ENCODE measurements at regions not wholly inside any gene's neighbourhood (a gene's known extent, or its start where the extent isn't known, plus 50 kb on each side); places are given as distances from the start of the nearest gene placed in this dataset.

GRCh38 chr1:191358724-191359123 is 799.5 kb upstream of the RGS18 start:
- DNase-seq (ENCODE audit: insufficient read length, low spot score): no peak
- TF ChIP-seq TAF1 (IDR thresholded peaks at IDR 0.05; ENCODE audit: low read depth, low read length): no peak
- TF ChIP-seq POLR2AphosphoS5 (IDR thresholded peaks at IDR 0.05; ENCODE audit: low read depth, low read length): no peak
- FAIRE-seq: no peak

- FAIRE-seq (no peak), DNase-seq (ENCODE audit: insufficient read length, low spot score) (no peak)
- TF ChIP-seq TAF1 (IDR thresholded peaks at IDR 0.05; ENCODE audit: low read depth, low read length) (no peak), SPI1 (IDR thresholded peaks at IDR 0.05; ENCODE audit: low read depth, low read length) (no peak), PAX5 (IDR thresholded peaks at IDR 0.05; ENCODE audit: insufficient read depth, low read length, severe bottlenecking) (no peak), POLR2AphosphoS5 (IDR thresholded peaks at IDR 0.05; ENCODE audit: low read depth, low read length) (no peak)
Measured at GRCh38 chr1:191366686-191367085, 791.6 kb upstream of the RGS18 start.

- TF ChIP-seq POU2F2 (IDR thresholded peaks at IDR 0.05; ENCODE audit: low read depth, low read length) (no peak), SPI1 (IDR thresholded peaks at IDR 0.05; ENCODE audit: low read depth, low read length) (no peak), POLR2A (IDR thresholded peaks at IDR 0.05; ENCODE audit: low read depth, low read length) (no peak), POLR2AphosphoS5 (IDR thresholded peaks at IDR 0.05; ENCODE audit: low read depth, low read length) (no peak), PAX5 (IDR thresholded peaks at IDR 0.05; ENCODE audit: insufficient read depth, low read length, severe bottlenecking) (no peak), TAF1 (IDR thresholded peaks at IDR 0.05; ENCODE audit: low read depth, low read length) (no peak)
- no peak for FAIRE-seq
- DNase-seq (ENCODE audit: insufficient read length, low spot score): no peak
Measured at GRCh38 chr1:191368891-191369654, 789.2 kb upstream of the RGS18 start.

- DNase-seq (ENCODE audit: insufficient read length, low spot score) (no peak), FAIRE-seq (no peak)
- TF ChIP-seq POU2F2 (IDR thresholded peaks at IDR 0.05; ENCODE audit: low read depth, low read length) (no peak), POLR2AphosphoS5 (IDR thresholded peaks at IDR 0.05; ENCODE audit: low read depth, low read length) (no peak), TAF1 (IDR thresholded peaks at IDR 0.05; ENCODE audit: low read depth, low read length) (no peak), SPI1 (IDR thresholded peaks at IDR 0.05; ENCODE audit: low read depth, low read length) (no peak), PAX5 (IDR thresholded peaks at IDR 0.05; ENCODE audit: insufficient read depth, low read length, severe bottlenecking) (no peak), POLR2A (IDR thresholded peaks at IDR 0.05; ENCODE audit: low read depth, low read length) (no peak)
Measured at GRCh38 chr1:191371626-191372025, 786.6 kb upstream of the RGS18 start.

- DNase-seq (ENCODE audit: insufficient read length, low spot score) (no peak), FAIRE-seq (no peak)
- TF ChIP-seq TAF1 (IDR thresholded peaks at IDR 0.05; ENCODE audit: low read depth, low read length): no peak
- no peak for TF ChIP-seq POLR2A (IDR thresholded peaks at IDR 0.05; ENCODE audit: low read depth, low read length)
- TF ChIP-seq SPI1 (IDR thresholded peaks at IDR 0.05; ENCODE audit: low read depth, low read length): no peak
Measured at GRCh38 chr1:191388283-191388682, 770.0 kb upstream of the RGS18 start.

- TF ChIP-seq TAF1 (IDR thresholded peaks at IDR 0.05; ENCODE audit: low read depth, low read length) (no peak), PAX5 (IDR thresholded peaks at IDR 0.05; ENCODE audit: insufficient read depth, low read length, severe bottlenecking) (no peak), SPI1 (IDR thresholded peaks at IDR 0.05; ENCODE audit: low read depth, low read length) (no peak), POLR2A (IDR thresholded peaks at IDR 0.05; ENCODE audit: low read depth, low read length) (no peak), POLR2AphosphoS5 (IDR thresholded peaks at IDR 0.05; ENCODE audit: low read depth, low read length) (no peak), POU2F2 (IDR thresholded peaks at IDR 0.05; ENCODE audit: low read depth, low read length) (no peak)
- DNase-seq (ENCODE audit: insufficient read length, low spot score) (no peak), FAIRE-seq (no peak)
Measured at GRCh38 chr1:191396622-191397021, 761.6 kb upstream of the RGS18 start.

GRCh38 chr1:191398551-191398950 is 759.7 kb upstream of the RGS18 start:
- TF ChIP-seq SPI1 (IDR thresholded peaks at IDR 0.05; ENCODE audit: low read depth, low read length) (no peak), PAX5 (IDR thresholded peaks at IDR 0.05; ENCODE audit: insufficient read depth, low read length, severe bottlenecking) (no peak), TAF1 (IDR thresholded peaks at IDR 0.05; ENCODE audit: low read depth, low read length) (no peak)
- DNase-seq (ENCODE audit: insufficient read length, low spot score) (no peak), FAIRE-seq (no peak)

- TF ChIP-seq POLR2AphosphoS5 (IDR thresholded peaks at IDR 0.05; ENCODE audit: low read depth, low read length): no peak
- no peak for TF ChIP-seq POLR2A (IDR thresholded peaks at IDR 0.05; ENCODE audit: low read depth, low read length)
- DNase-seq (ENCODE audit: insufficient read length, low spot score) (no peak), FAIRE-seq (no peak)
Measured at GRCh38 chr1:191405417-191405816, 752.8 kb upstream of the RGS18 start.

GRCh38 chr1:191414981-191415640 is 743.2 kb upstream of the RGS18 start:
- FAIRE-seq: no peak
- DNase-seq (ENCODE audit: insufficient read length, low spot score): no peak
- TF ChIP-seq TAF1 (IDR thresholded peaks at IDR 0.05; ENCODE audit: low read depth, low read length) (no peak), POLR2AphosphoS5 (IDR thresholded peaks at IDR 0.05; ENCODE audit: low read depth, low read length) (no peak), POLR2A (IDR thresholded peaks at IDR 0.05; ENCODE audit: low read depth, low read length) (no peak)

GRCh38 chr1:191419842-191420241 is 738.4 kb upstream of the RGS18 start:
- no peak for TF ChIP-seq SPI1 (IDR thresholded peaks at IDR 0.05; ENCODE audit: low read depth, low read length)
- TF ChIP-seq POLR2A (IDR thresholded peaks at IDR 0.05; ENCODE audit: low read depth, low read length): no peak
- TF ChIP-seq POU2F2 (IDR thresholded peaks at IDR 0.05; ENCODE audit: low read depth, low read length): no peak
- TF ChIP-seq POLR2AphosphoS5 (IDR thresholded peaks at IDR 0.05; ENCODE audit: low read depth, low read length): no peak
- no peak for TF ChIP-seq PAX5 (IDR thresholded peaks at IDR 0.05; ENCODE audit: insufficient read depth, low read length, severe bottlenecking)
- TF ChIP-seq TAF1 (IDR thresholded peaks at IDR 0.05; ENCODE audit: low read depth, low read length): no peak
- DNase-seq (ENCODE audit: insufficient read length, low spot score) (no peak), FAIRE-seq (no peak)

Data from GM12891 (cell line).